H1 (cell line): ENCODE measurements at regions not wholly inside any gene's neighbourhood (a gene's known extent, or its start where the extent isn't known, plus 50 kb on each side); places are given as distances from the start of the nearest gene placed in this dataset.

Source experiments
- CEBPB ChIP-seq: IDR thresholded peaks from 2 replicates; pipeline ENCODE4 v1.6.1; 2012; ENCODE audit warnings: low read depth, low read length
- POLR2AphosphoS5 ChIP-seq: IDR thresholded peaks from 2 replicates; pipeline ENCODE4 v1.6.1; 2011; ENCODE audit warnings: low read depth, low read length
- TCF12 ChIP-seq: IDR thresholded peaks from 2 replicates; pipeline ENCODE4 v1.6.1; 2011; ENCODE audit warnings: low read depth, mild to moderate bottlenecking, low read length
- ZNF274 ChIP-seq: IDR thresholded peaks from 2 replicates; pipeline ENCODE4 v1.7.0; 2012; ENCODE audit warnings: low read length, borderline replicate concordance; ENCODE audit errors: extremely low read depth

DNA sequence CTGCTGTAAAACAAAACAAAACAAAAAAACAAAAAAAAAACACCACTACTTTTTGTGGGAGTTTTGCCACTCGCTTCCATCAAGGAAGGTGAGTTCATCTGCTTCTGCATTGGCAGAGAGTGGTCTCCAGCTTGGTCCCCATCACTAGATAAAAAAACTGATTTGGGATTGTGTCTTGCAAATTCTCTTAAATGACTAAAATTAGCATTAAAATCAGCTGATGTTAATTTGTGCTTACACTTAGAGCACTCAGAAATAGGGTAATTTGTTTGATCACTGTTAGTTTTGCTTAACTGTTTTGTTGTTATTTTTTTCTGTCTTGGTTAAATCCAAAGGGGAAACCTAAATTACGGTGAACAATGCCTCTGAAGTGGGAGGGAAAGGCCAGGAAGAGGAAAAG, 1048.0 kb downstream of the LRFN5 start:
- no peak for TF ChIP-seq POLR2AphosphoS5
- TF ChIP-seq CEBPB: no peak
- no peak for TF ChIP-seq TCF12
- no peak for TF ChIP-seq ZNF274
